ENCODE measurements at regions not wholly inside any gene's neighbourhood (a gene's known extent, or its start where the extent isn't known, plus 50 kb on each side); places are given as distances from the start of the nearest gene placed in this dataset.

- TF ChIP-seq CTCF (IDR thresholded peaks at IDR 0.05) (no peak), ZFX (IDR thresholded peaks at IDR 0.05; ENCODE audit: borderline replicate concordance) (no peak)
Measured at GRCh38 chr2:194854941-194855340, 802.1 kb upstream of the SLC39A10 start.

Measured in 22Rv1 (cell line).